Liver (tissue), 8 donors: ENCODE measurements at regions not wholly inside any gene's neighbourhood (a gene's known extent, or its start where the extent isn't known, plus 50 kb on each side); places are given as distances from the start of the nearest gene placed in this dataset.

Source experiments
- DNase-seq: peaks from one replicate; pipeline ENCODE4 v3.0.0-alpha.2; 2017; ENCODE audit warnings: low spot score
- H3K27ac ChIP-seq, 2 donors: one replicate each; pipeline ENCODE4 v1.7.0; 2013; ENCODE audit warnings: inconsistent platforms in 2 of 2, low read length in 2 of 2, control low read depth in 1 of 2, low read depth in 1 of 2, mild to moderate bottlenecking in 1 of 2
- H3K27me3 ChIP-seq, 4 donors: one replicate each; pipeline versions ENCODE4 v1.6.1 to v1.7.0; 2013; ENCODE audit warnings: low read length in 3 of 4, inconsistent platforms in 1 of 4, mild to moderate bottlenecking in 1 of 4, moderate library complexity in 1 of 4; ENCODE audit not compliant: control insufficient read depth in 4 of 4, insufficient read depth in 4 of 4
- H3K36me3 ChIP-seq, 4 donors: one replicate each; pipeline versions ENCODE4 v1.6.1 to v1.7.0; 2013; ENCODE audit warnings: low read length in 3 of 4, mild to moderate bottlenecking in 3 of 4, low read depth in 1 of 4, moderate library complexity in 1 of 4; ENCODE audit not compliant: control insufficient read depth in 4 of 4, insufficient read depth in 3 of 4
- H3K4me1 ChIP-seq, 4 donors: one replicate each; pipeline versions ENCODE4 v1.6.1 to v1.7.0; 2013; ENCODE audit warnings: low read length in 3 of 4, mild to moderate bottlenecking in 3 of 4, moderate library complexity in 1 of 4; ENCODE audit not compliant: control insufficient read depth in 4 of 4, insufficient read depth in 4 of 4
- H3K4me3 ChIP-seq, 3 donors: one replicate each; pipeline versions ENCODE4 v1.6.1 to v1.7.0; 2013; ENCODE audit warnings: low read length in 3 of 3, control low read depth in 1 of 3, low read depth in 1 of 3, mild to moderate bottlenecking in 1 of 3
- H3K9ac ChIP-seq, 2 donors: one replicate each; pipeline ENCODE4 v1.7.0; 2013; ENCODE audit warnings: low read length in 2 of 2, mild to moderate bottlenecking in 2 of 2, moderate library complexity in 2 of 2, control low read depth in 1 of 2, low read depth in 1 of 2
- H3K9me3 ChIP-seq, 4 donors: one replicate each; pipeline versions ENCODE4 v1.6.1 to v1.7.0; 2013; ENCODE audit warnings: low read length in 3 of 4; ENCODE audit not compliant: control insufficient read depth in 4 of 4
- EGR1 ChIP-seq, 2 donors: IDR thresholded peaks; 2 replicates each; pipeline ENCODE4 v1.6.1; 2016 to 2018; ENCODE audit warnings: antibody characterized with exemption in 2 of 2, low read depth in 2 of 2
- FOXA1 ChIP-seq: IDR thresholded peaks from 2 replicates; pipeline ENCODE4 v1.6.1; 2016; ENCODE audit warnings: antibody characterized with exemption
- FOXA2 ChIP-seq: IDR thresholded peaks from 2 replicates; pipeline ENCODE4 v1.6.1; 2016; ENCODE audit warnings: antibody characterized with exemption
- GABPA ChIP-seq, 2 donors: IDR thresholded peaks in 1 of 2; conservative IDR thresholded peaks in 1 of 2; 2 replicates each; pipeline ENCODE4 v1.6.1; 2016; ENCODE audit warnings: antibody characterized with exemption in 2 of 2, mild to moderate bottlenecking in 1 of 2, moderate library complexity in 1 of 2
- HNF4A ChIP-seq, 2 donors: conservative IDR thresholded peaks; 2 replicates each; pipeline ENCODE4 v1.6.1; 2016; ENCODE audit warnings: antibody characterized with exemption in 2 of 2, mild to moderate bottlenecking in 2 of 2
- HNF4G ChIP-seq: IDR thresholded peaks from 2 replicates; pipeline ENCODE4 v1.6.1; 2016; ENCODE audit warnings: antibody characterized with exemption
- JUND ChIP-seq, 2 donors: IDR thresholded peaks; 2 replicates each; pipeline ENCODE4 v1.6.1; 2016; ENCODE audit warnings: antibody characterized with exemption in 2 of 2
- NR2F2 ChIP-seq: IDR thresholded peaks from 2 replicates; pipeline ENCODE4 v1.6.1; 2016; ENCODE audit warnings: antibody characterized with exemption
- RAD21 ChIP-seq, 2 donors: IDR thresholded peaks; 2 replicates each; pipeline ENCODE4 v1.6.1; 2016; ENCODE audit warnings: antibody characterized with exemption in 2 of 2, mild to moderate bottlenecking in 2 of 2
- RXRA ChIP-seq, 2 donors: IDR thresholded peaks; 2 replicates each; pipeline ENCODE4 v1.6.1; 2017 to 2018; ENCODE audit warnings: antibody characterized with exemption in 2 of 2, mild to moderate bottlenecking in 1 of 2
- SP1 ChIP-seq: IDR thresholded peaks from 2 replicates; pipeline ENCODE4 v1.6.1; 2018; ENCODE audit warnings: antibody characterized with exemption, mild to moderate bottlenecking
- TAF1 ChIP-seq: conservative IDR thresholded peaks from 2 replicates; pipeline ENCODE4 v1.6.1; 2016; ENCODE audit warnings: antibody characterized with exemption, mild to moderate bottlenecking
- YY1 ChIP-seq: IDR thresholded peaks from 2 replicates; pipeline ENCODE4 v1.6.1; 2016; ENCODE audit warnings: antibody characterized with exemption, mild to moderate bottlenecking
- WGBS: extraction: QIAGEN DNeasy Blood & Tissue Kit; methylation state at CpG from one replicate; pipeline ENCODE4 v1.1.7; 2013; 5-methylcytosine and 5-hydroxymethylcytosine counted together
- TF ChIP-seq, protein P1 (sequence below): IDR thresholded peaks from 2 replicates; pipeline ENCODE4 v1.6.1; 2016; ENCODE audit warnings: antibody characterized with exemption
- TF ChIP-seq, protein P2 (sequence below): fragments of 150-350 bp; IDR thresholded peaks from 2 replicates; pipeline ENCODE4 v1.5.1; 2017; ENCODE audit warnings: improper control_type of control experiment, low read depth, low read length; ENCODE audit not compliant: missing input control
- TF ChIP-seq, protein P3 (sequence below): IDR thresholded peaks from 2 replicates; pipeline ENCODE4 v1.6.1; 2016; ENCODE audit warnings: antibody characterized with exemption
- TF ChIP-seq, protein P4 (sequence below): IDR thresholded peaks from 2 replicates; pipeline ENCODE4 v1.6.1; 2016; ENCODE audit warnings: antibody characterized with exemption, mild to moderate bottlenecking
- TF ChIP-seq, protein P5 (sequence below): IDR thresholded peaks from 2 replicates; pipeline ENCODE4 v1.6.1; 2016; ENCODE audit warnings: antibody characterized with exemption
- donor health status: healthy.
- donor health status: healthy.
- donor health status: healthy.
- donor health status: healthy.
- donor health status: healthy.

DNA sequence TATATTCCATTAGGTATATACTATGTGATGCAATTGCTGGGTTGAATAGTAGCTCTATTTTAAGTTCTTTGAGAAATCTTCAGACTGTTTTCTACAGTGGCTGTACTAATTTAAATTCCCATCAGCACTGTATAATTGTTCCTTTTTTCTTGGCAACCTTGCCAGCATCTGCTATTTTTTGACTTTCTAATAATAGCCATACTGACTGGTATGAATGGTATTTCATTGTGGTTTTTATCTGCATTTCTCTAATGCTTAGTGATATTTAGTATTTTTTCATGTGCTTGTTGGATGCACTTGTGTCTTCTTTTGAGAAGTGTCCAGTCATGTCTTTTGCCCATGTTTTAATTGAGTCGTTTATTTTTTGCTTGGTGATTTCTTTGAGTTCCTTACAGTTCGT lies 145.1 kb upstream of the PLSCR5 start:
- Histone ChIP-seq H3K9me3 (no peaks in the 10 kb centered on the region), H3K9ac (no peak overlapping the region), H3K27me3 (no peaks in the 10 kb centered on the region), H3K36me3 (no peaks in the 10 kb centered on the region), H3K4me1 (no peaks in the 10 kb centered on the region), H3K4me3 (no peak overlapping the region), H3K27ac (no peak overlapping the region)
- no peak for TF ChIP-seq FOXA2
- no peak for TF ChIP-seq JUND (IDR thresholded peaks at IDR 0.05)
- TF ChIP-seq HNF4G = no peak
- TF ChIP-seq, protein P1, sequence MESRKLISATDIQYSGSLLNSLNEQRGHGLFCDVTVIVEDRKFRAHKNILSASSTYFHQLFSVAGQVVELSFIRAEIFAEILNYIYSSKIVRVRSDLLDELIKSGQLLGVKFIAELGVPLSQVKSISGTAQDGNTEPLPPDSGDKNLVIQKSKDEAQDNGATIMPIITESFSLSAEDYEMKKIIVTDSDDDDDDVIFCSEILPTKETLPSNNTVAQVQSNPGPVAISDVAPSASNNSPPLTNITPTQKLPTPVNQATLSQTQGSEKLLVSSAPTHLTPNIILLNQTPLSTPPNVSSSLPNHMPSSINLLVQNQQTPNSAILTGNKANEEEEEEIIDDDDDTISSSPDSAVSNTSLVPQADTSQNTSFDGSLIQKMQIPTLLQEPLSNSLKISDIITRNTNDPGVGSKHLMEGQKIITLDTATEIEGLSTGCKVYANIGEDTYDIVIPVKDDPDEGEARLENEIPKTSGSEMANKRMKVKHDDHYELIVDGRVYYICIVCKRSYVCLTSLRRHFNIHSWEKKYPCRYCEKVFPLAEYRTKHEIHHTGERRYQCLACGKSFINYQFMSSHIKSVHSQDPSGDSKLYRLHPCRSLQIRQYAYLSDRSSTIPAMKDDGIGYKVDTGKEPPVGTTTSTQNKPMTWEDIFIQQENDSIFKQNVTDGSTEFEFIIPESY = no peak
- TF ChIP-seq SP1 = no peak
- TF ChIP-seq YY1 = no peak
- no peak for TF ChIP-seq HNF4A (conservative IDR thresholded peaks at IDR 0.05)
- no peak for TF ChIP-seq GABPA (IDR thresholded peaks at IDR 0.05 in 1 of 2, conservative IDR thresholded peaks at IDR 0.05 in 1 of 2)
- no peak for TF ChIP-seq RXRA (IDR thresholded peaks at IDR 0.05)
- TF ChIP-seq, protein P2, sequence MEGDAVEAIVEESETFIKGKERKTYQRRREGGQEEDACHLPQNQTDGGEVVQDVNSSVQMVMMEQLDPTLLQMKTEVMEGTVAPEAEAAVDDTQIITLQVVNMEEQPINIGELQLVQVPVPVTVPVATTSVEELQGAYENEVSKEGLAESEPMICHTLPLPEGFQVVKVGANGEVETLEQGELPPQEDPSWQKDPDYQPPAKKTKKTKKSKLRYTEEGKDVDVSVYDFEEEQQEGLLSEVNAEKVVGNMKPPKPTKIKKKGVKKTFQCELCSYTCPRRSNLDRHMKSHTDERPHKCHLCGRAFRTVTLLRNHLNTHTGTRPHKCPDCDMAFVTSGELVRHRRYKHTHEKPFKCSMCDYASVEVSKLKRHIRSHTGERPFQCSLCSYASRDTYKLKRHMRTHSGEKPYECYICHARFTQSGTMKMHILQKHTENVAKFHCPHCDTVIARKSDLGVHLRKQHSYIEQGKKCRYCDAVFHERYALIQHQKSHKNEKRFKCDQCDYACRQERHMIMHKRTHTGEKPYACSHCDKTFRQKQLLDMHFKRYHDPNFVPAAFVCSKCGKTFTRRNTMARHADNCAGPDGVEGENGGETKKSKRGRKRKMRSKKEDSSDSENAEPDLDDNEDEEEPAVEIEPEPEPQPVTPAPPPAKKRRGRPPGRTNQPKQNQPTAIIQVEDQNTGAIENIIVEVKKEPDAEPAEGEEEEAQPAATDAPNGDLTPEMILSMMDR = no peak
- TF ChIP-seq EGR1 (IDR thresholded peaks at IDR 0.05; ENCODE audit: low read depth in 2 of 2) = no peak
- no peak for TF ChIP-seq FOXA1
- no peak for TF ChIP-seq RAD21 (IDR thresholded peaks at IDR 0.05)
- TF ChIP-seq NR2F2 = no peak
- TF ChIP-seq, protein P3, sequence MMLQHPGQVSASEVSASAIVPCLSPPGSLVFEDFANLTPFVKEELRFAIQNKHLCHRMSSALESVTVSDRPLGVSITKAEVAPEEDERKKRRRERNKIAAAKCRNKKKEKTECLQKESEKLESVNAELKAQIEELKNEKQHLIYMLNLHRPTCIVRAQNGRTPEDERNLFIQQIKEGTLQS = no peak
- TF ChIP-seq TAF1 = no peak
- TF ChIP-seq, protein P4, sequence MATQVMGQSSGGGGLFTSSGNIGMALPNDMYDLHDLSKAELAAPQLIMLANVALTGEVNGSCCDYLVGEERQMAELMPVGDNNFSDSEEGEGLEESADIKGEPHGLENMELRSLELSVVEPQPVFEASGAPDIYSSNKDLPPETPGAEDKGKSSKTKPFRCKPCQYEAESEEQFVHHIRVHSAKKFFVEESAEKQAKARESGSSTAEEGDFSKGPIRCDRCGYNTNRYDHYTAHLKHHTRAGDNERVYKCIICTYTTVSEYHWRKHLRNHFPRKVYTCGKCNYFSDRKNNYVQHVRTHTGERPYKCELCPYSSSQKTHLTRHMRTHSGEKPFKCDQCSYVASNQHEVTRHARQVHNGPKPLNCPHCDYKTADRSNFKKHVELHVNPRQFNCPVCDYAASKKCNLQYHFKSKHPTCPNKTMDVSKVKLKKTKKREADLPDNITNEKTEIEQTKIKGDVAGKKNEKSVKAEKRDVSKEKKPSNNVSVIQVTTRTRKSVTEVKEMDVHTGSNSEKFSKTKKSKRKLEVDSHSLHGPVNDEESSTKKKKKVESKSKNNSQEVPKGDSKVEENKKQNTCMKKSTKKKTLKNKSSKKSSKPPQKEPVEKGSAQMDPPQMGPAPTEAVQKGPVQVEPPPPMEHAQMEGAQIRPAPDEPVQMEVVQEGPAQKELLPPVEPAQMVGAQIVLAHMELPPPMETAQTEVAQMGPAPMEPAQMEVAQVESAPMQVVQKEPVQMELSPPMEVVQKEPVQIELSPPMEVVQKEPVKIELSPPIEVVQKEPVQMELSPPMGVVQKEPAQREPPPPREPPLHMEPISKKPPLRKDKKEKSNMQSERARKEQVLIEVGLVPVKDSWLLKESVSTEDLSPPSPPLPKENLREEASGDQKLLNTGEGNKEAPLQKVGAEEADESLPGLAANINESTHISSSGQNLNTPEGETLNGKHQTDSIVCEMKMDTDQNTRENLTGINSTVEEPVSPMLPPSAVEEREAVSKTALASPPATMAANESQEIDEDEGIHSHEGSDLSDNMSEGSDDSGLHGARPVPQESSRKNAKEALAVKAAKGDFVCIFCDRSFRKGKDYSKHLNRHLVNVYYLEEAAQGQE = no peak
- TF ChIP-seq, protein P5, sequence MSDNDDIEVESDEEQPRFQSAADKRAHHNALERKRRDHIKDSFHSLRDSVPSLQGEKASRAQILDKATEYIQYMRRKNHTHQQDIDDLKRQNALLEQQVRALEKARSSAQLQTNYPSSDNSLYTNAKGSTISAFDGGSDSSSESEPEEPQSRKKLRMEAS = no peak
- 64% methylated on average over 2 of the region's 2 CpGs for WGBS
- no peak for DNase-seq
